GM18511 (cell line): ENCODE measurements at regions not wholly inside any gene's neighbourhood (a gene's known extent, or its start where the extent isn't known, plus 50 kb on each side); places are given as distances from the start of the nearest gene placed in this dataset.

Source experiments
- ATAC-seq: cut with Tn5 transposase; IDR thresholded peaks from one replicate; pipeline ENCODE4 v1.9.1; 2021; ENCODE audit warnings: mild to moderate bottlenecking, moderate library complexity; ENCODE audit not compliant: unreplicated experiment

DNA sequence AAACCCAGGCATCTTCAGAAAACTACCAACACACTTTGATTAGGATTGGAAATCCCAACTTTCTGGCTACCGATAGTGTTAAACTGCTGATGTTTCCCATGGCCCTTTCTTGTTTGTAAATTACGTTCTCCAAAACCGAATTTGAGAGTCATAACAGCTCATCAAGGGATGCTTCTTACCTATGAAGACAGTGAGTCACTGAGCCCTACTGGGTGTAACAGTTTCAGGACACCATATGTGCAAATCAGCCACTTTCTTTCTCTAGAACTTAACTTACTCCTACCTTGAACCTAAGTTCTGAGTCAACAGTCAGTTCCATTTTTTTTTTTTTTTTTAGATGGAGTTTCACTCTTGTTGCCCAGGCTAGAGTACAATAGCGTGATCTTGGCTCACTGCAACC is 410.1 kb upstream of the TSHZ3 start:
- ATAC-seq: no peak

DNA sequence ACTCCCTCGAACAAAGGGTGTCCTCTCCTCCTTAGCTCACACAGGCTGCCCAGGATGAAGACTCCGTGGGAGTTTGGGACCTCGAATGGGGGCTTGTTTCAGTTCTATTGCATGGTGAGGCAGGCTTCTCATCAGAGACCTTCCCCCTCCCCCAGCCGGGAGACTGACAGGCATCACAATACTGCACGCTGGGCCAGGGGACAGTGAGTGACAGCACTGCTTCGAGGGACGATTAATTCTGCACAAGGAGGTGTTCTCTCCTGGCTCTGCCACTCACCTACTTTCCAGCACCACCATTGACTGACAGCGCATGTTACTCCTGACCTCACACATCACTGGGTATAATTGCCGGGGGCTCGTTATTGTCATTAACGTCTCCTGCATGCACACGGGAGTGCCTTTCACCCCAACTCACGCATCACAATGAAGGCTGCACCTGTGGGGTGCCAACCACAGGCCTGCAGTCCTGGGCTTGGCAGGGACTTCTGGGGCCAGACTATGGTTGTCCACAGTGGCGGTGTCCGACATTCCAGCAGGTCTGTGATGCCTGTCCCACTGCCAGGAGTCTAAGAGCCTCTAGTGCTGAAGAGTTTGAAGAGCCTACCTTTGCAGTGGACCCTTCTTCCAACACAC is 412.2 kb upstream of the TSHZ3 start:
- no peak for ATAC-seq

DNA sequence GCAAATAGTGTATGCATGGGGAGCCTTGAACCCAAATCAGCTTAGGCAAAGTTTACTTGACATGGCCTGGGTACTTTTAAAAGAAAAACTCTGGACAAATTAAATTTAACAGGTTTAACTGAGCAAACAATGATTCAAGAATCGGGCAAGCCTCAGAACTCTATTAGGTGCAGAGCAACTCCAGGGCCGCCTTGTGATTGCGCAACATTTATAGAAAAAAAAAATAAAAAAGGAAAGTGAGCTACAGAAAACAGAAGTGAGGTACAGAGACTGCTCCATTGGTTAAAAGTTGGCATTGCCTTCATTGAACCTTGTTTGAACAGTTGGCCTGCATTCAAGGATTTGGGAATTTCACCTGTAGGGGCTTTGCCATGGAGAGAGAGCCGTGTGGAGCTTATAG is 421.0 kb upstream of the TSHZ3 start:
- ATAC-seq: no peak

DNA sequence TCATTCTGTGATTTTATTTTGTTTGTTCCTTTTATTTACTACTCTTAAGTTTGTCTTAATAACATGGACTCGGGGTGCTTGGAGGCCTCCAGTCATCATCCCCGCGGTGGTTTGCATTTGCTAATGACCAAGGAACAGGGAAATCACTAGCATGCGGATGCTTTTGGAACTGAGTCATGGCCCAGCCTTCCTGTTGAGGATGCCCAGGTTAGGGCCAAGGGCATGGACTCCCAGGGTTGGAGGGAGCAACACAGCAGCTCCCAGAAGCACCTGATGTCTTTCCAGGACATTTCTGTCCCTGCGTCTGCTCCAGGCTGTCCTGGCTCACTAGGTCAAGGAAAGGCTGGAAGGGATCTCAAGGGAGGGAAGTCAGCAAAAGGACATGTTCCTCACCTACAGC is 423.7 kb upstream of the TSHZ3 start:
- no peak for ATAC-seq

DNA sequence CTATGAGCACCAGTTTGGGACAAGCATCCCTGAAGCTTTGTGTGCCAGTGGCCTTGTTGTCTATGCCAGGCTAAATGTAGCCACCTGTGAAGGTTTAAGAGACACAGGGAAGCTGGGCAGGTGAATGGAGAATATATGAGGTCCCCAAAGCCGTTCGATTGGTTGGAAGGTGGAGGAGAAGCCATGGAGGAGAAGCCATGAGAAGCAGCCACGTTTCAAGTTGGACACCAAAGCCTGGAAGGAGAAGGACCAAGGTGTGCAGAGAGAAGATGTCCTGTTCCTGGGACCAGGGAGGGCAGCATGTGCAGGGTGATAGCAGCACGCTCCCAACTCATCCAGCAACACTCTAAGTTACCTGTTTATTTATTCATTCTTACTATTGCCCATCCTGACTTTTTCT is 432.3 kb upstream of the TSHZ3 start:
- ATAC-seq: no peak

DNA sequence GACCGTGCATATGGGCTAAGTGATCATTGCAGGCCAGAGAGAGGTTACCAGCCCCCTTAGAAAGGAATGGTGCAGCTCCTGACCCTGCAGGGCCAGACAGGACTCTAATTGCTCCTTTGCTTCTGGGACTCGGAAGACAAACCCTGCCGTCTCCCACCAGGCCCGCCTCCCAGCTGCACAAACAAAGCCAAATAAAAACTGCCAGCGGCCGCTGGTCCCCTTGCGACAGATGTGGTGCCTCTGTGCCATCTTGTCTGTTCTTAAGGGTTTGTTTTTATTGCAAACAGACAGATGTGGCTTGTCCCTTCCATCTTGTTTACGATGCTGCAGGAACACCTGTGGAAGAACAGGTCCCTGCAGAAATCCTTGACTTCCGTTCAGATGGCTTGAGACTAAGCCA is 434.4 kb upstream of the TSHZ3 start:
- ATAC-seq: no peak

DNA sequence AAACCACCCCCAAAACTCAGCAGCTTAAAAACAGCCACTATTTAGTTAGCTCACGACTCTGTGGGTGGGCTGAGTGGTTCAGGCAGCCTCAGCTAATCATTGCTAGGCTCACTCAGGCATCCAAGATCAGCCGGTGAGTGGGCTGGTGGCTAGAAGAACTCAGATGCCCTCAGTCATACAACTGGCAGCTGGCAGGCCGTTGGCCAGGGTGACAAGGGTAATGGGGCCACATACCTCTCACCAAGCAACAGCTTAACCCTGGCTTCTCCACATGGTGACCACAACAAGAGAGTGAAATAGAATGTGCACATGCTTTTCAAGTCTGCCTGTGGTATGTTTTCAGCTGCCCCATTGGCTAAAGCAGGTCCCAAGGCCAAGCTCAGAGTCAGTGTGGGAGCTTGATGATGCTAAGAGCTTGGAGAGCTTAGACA is 435.4 kb upstream of the TSHZ3 start:
- ATAC-seq: no peak

DNA sequence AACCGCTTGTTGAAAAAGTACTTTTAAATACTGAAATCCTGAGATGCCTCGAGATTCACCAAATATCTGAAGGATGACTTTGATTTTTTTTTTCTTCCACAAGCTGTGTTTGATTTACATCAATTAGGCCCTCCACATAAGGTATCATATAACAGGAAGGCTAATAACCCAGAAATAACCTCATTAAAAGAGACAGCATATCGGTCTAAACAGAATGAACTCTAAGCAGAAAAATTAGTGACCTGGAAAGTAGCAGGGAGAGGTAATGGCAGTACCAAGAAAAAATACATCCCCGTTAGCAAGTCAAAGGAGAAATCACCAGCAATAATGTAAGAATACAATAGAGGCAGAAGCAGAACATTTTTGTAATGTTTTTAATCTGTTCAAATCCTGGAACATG is 452.4 kb upstream of the TSHZ3 start:
- ATAC-seq: no peak

DNA sequence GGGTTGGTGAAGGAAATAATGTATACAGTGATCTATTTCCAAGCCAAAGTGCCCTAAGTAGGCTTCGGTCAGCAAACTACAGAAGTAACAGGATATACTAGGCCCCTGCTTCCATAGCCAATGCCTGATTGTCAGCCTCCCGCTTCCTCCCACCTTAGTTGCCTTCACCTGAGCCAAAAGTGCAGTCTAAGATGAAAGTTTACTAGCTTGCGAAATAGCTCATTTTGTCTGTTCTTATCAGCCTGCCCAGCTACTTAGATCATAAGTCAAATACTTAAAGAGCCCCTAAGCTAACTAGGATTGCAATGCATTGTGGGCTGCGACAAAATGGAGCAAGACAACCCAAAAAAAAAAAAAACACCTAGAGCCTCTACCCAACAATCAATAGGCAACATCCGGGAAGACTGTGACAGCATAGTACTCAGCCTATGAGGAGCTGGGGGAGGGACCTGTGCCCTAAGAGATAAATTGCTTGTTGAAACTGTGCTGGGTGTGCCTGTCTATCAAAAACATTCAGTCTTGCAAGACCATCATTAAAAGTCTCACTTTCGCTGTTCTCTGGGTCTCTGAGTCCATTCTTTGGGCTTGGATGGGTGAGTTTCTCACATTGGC is 454.7 kb upstream of the TSHZ3 start:
- no peak for ATAC-seq

DNA sequence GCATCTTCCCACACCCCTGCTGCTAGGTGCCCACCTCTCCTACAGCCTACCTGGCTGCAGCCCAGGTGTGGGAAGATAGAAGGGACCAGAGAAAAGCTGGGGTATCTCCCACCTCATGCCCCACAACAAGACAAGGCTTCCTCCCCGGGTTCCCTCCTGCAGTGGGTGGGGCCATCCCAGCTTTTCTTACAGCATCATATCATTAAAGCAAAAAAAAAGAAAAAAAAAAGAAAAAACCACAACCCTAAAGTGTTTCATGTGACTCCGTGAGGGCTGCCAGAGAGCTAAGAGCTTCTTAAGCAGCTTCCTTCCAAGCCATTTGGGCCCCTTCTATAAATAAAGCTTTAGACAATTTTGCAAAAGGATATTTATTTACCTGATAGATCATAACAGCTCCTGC is 455.4 kb upstream of the TSHZ3 start:
- no peak for ATAC-seq

DNA sequence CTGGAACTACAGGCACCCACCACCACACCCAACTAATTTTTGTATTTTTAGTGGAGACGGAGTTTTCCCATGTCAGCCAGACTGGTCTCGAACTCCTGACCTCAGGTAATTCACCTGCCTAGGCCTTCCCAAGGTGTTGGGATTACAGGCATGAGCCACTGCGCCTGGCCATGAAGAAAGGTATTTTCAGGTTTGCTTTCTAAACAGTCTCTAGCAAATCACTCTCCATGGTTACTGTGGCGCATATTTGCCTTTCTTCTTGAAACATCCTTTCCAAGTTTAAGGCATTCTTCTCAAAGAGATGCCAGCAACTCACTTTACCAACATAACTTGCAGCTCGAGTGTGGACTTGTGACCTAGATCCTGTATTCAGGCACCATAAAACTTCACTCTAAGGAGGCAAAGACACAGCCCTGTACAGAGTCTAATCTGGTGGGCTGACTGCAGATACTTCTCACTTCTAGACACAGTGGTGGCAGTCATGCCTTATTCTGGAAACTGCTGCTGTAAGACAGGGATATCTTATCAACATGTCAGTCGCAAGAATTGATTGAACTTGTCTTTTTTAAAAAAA is 461.4 kb upstream of the TSHZ3 start:
- no peak for ATAC-seq

DNA sequence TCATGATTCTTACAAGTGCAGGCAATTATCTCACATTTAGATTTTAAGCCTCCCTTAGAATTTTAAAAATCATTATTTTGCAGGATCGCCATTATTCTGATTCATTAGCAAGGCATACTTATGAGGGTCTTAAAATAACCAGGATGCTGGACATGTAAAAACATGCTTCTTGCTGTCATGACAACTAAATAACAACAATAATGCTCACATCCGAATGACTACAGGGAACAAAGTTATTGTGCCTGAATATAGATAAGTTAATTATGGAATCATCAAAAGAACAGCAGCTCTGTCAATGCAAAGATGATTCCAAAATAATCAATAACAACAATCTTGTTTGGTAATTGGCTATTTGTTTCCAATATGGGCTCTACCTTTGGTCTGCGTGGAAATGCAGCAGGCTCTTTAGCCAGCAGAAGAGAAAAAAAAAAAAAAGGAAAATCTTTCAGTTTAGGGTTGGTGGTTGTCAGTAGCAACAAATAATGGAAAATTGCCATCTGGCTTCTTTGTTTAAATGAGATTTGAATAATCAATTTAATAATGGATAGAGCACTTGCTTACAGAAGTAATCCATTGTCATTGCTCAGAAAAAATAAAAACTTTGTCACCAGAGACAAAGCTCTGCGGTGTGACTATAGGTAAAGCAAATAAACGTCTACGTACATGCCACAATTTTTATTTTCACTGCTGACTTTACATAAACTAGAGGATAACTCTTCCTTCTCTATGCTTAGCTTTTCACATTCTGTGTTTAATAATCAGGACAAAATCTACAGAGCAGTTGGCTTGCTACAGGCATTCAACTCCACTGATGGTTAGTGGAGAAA is 468.9 kb upstream of the TSHZ3 start:
- ATAC-seq: no peak

DNA sequence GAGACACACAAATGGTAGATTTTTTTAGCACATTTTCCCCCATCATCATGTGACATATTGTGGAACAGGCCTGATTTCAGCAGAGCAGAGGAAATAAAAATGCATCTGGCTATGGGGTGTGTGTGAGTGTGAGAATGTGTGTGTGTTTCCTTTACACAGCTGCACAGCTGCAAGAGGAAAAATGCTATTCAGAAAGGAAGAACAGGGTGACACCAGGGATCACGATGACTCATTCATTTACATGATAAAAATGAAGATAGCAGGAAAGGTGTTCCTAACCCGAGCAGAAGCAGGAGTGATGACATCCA is 469.5 kb upstream of the TSHZ3 start:
- no peak for ATAC-seq

DNA sequence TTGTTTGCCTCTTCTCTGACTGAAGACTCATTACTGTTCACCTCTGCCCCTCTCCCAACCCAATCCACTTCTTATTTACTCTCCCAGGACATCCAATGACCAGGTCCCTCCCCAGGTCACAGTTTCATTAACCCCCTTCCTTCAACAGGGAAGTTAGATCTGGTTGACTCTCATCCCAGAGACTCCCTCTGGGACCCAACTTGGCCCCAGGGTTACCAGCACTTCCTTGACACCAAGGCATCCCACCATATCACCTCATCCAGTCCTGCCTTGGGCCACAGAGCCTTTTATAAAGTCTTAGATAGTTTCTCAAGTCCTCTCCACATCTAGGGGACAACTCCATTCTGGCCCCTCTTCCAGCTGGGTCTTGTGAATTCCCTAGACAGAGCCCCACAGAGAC is 470.6 kb upstream of the TSHZ3 start:
- ATAC-seq: no peak

DNA sequence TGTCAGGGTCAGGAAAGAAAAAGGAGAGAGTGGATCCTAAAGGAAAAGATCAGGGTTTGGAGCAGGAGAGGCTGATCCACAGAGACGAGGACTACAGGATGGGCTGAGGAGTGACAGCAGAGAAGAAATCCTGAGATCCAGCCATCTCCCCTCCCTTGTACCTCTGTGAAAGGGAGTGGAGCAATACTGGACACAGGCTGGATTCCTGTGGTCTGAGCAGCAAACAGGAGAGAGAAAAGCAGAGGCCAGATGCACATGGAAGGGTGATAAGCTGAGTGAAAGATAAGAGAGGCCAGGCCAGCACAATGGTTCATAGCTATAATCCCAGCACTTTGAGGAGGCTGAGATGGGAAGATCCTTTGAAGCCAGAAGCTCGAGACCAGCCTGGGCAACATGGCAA is 472.1 kb upstream of the TSHZ3 start:
- ATAC-seq: no peak

DNA sequence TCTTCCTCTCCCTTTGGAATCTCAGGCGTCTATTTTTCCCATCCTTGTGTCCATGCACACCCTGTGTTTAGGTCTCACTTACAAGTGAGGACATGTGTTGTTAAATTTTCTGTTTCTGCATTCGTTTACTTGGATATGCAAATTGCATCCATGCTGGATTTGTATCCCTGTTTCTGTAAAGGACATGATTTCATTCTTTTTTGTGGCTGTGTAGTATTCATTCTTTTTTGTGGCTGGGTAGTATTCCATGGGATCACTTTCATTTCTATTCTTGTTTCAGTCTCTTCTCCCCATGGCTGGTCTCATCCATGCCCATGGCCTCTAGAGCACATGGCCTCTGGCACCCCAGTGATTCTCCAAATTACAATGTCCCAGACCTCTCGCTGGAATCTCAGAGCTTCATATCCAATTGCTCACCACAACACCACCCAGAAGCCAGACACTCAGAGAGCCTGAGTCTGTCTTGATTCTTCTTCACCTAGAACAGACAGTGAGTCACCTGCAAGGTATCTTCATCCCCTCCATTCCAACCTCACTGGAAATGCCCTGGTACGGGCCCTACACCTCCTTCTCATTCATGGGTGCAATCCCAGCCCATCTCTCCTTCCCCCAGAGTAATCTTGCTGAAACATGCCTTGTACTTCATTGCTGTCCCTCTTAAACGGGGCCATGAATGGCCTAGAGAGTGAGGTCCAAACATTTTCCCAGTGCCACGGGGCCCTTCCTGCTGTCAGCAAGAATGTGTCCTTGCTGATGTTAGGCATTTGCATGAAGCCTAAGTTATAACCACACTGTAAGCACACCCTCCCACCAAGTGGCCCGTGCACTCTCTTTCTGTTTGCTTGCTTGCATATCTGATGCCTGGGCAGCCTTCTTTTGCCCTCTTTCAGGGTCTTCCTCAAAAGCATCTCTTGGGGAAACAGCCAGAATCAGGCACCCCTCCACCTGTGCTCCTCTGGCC is 476.2 kb upstream of the TSHZ3 start:
- no peak for ATAC-seq

DNA sequence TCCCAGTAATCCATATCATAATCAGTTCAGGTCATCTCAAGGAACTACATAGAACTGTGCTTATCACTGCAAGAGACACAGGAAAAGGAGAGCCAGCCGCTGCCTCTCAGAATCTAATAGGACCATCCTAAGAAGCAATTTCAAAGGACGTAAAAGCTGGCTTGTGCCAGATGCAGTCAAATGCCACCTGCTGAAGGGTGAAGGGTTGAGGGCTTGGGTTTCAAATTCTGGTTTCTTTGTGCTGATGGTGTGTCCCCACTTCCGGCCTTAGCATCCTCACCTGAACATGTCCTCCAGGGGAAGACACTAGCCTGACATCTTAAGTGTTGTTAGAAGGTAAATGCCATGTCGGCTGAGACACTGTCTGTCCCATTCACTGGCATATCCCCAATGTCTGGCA is 477.1 kb upstream of the TSHZ3 start:
- no peak for ATAC-seq

DNA sequence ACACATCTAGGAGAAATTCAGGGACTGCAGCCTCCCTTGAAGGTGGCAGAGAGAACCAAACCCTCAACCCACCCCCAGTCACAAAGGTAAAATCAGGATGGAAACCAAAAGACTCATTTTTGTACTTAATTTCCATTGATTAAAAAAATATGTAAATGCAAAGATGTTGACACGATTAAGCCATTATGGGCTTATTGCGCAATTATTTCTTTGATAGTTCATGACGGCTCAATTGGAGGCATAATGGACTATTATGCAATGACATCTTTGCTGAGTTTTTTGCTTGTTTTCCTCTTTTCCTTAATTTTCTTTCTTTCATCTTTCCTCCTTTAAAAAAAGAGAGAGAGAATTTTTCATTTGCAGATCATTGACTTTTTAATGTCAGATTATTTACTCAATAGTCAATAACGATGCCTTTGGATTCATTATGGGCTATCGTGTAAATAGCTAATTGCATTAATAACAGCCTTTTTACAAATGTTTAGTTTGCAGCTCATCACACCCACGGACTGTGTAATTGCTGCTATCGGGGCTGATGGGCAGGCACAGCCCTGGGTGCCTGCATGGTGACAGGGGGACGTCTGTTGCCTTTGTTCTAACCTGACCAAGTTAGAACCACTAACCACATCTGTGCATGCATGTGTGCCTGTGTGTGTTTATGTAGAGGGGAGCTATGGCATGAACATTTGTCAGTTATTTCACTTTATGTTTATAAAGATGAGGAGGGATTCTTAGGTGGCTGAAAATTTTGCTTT is 482.4 kb upstream of the TSHZ3 start:
- no peak for ATAC-seq

DNA sequence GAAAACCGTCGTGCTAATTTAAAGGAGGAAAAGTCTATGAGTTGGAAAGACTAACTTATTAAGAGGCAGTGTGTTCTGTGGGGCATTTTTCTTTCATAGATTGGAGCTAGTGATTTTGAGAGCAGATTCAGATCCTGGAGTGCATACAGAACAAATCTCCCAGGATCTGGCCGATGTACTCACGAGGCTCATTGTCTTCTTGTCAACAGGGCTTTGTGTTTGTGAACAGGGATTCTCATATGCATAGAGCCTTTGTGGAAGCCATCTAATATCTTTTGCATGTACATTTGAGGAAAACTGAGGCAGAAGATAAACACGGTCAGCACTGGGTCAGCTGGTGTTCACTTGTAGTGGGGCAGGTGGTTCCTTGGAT is 482.9 kb upstream of the TSHZ3 start:
- ATAC-seq: no peak

DNA sequence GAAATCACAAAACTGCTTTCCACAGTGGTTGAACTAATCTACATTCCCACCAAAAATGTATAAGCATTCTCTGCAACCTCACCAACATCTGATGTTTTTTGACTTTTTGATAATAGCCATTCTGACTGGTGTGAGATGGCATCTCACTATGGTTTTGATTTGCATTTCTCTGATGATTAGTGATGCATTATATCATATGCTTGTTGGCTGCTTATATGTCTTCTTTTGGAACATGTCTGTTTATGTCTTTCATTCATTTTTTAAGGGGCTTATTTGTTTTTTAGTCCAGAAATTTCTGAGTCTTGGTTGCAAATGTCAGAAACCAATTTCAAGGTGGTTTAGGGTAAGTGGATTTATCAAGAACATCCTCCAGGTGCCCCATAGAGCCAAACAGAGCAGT is 484.8 kb upstream of the TSHZ3 start:
- no peak for ATAC-seq
